ENCODE measurements at regions not wholly inside any gene's neighbourhood (a gene's known extent, or its start where the extent isn't known, plus 50 kb on each side); places are given as distances from the start of the nearest gene placed in this dataset.

GRCh38 chr14:42011221-42011620 is 404.5 kb downstream of the LRFN5 start:
- no peak for TF ChIP-seq CTCF (conservative IDR thresholded peaks at IDR 0.05; ENCODE audit: low read depth, low read length)
- no peak for TF ChIP-seq EZH2 (IDR thresholded peaks at IDR 0.05; ENCODE audit: low read length, unreplicated experiment)

All from PC-3 (cell line).